ENCODE measurements at regions not wholly inside any gene's neighbourhood (a gene's known extent, or its start where the extent isn't known, plus 50 kb on each side); places are given as distances from the start of the nearest gene placed in this dataset.

DNA sequence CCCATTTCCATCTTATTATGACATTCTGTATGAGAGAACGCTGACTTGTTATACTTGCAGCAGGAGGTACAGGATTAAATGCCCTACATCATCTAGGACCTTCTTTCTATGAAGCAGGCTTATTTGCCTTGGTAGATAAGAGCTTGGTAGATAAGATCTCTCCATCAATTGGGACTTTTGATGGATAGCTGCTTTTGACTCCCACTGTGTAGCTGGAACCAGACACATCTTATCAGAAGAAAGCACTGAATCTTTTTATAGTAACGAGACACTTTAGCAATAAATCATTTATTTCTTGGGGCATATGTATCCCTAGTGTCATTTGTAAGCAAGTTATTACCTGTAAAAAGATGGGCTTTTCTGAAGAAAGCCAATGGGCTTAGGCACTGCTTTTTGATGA, 613.9 kb downstream of the TECRL start:
- H4K5ac ChIP-seq (ENCODE audit: insufficient read length, low read depth, low read length), result no peak overlapping the region

More for the DNA sequence above, 613.9 kb downstream of the TECRL start:
- Histone ChIP-seq H4K91ac (ENCODE audit: insufficient read length, low read depth, low read length) (no peak overlapping the region), H4K8ac (replicated peaks; ENCODE audit: insufficient read length, low read depth, low read length) (no peak overlapping the region), H3K27me3 (ENCODE audit: insufficient read depth, low read length) (no peaks in the 10 kb centered on the region), H2BK15ac (ENCODE audit: low read depth, low read length) (no peak overlapping the region), H2AK5ac (ENCODE audit: insufficient read length, low read length) (no peak overlapping the region), H3K56ac (ENCODE audit: insufficient read length, low read depth, low read length) (no peak overlapping the region), H3K23ac (ENCODE audit: insufficient read length, low read depth, low read length) (no peak overlapping the region), H3K14ac (ENCODE audit: insufficient read depth, low read length) (no peak overlapping the region), H3K18ac (ENCODE audit: insufficient read length, low read depth, low read length) (no peak overlapping the region), H2BK20ac (ENCODE audit: low read depth, low read length, poor library complexity, severe bottlenecking) (no peak overlapping the region), H3K4me1 (ENCODE audit: insufficient read depth, low read length) (no peaks in the 10 kb centered on the region), H3K79me2 (ENCODE audit: insufficient read depth, low read length) (no peaks in the 10 kb centered on the region), H3K9ac (ENCODE audit: extremely low read depth, insufficient read length, low read length) (no peak overlapping the region), H3K4me2 (ENCODE audit: insufficient read depth, insufficient read length, low read length) (no peak overlapping the region), H3K4ac (ENCODE audit: low read depth, low read length) (no peak overlapping the region), H3T11ph (ENCODE audit: low read length) (no peak overlapping the region), H3K23me2 (ENCODE audit: insufficient read length, low read depth, low read length, poor library complexity, severe bottlenecking) (no peaks in the 10 kb centered on the region), H4K20me1 (ENCODE audit: control insufficient read depth, insufficient read depth, insufficient read length) (no peaks in the 10 kb centered on the region), H3K27ac (ENCODE audit: insufficient read length, low read depth, low read length) (no peak overlapping the region), H2BK5ac (ENCODE audit: insufficient read length, low read length) (no peak overlapping the region), H3K79me1 (ENCODE audit: insufficient read depth, low read depth, low read length, poor library complexity, severe bottlenecking) (no peaks in the 10 kb centered on the region), H2BK120ac (ENCODE audit: low read depth, low read length, poor library complexity, severe bottlenecking) (no peak overlapping the region), H2AFZ (ENCODE audit: low read length) (no peak overlapping the region), H3K9me3 (ENCODE audit: control insufficient read depth, low read depth, low read length) (no peaks in the 10 kb centered on the region), H2BK12ac (ENCODE audit: insufficient read length, low read depth, low read length) (no peak overlapping the region)
- no peaks in the 10 kb centered on the region for H3K27me3 Mint-ChIP-seq (ENCODE audit: low read depth)
- no peaks in the 10 kb centered on the region for H3K4me1 Mint-ChIP-seq
- H3K9me3 Mint-ChIP-seq, result no peaks in the 10 kb centered on the region
- H3K36me3 Mint-ChIP-seq (ENCODE audit: insufficient read depth in 1 of 3, low read depth in 3 of 3), result no peaks in the 10 kb centered on the region
- no peak overlapping the region for H3K27ac Mint-ChIP-seq
- no peak for DNase-seq
- no CpG with 5 or more reads among the region's 2 CpGs for WGBS (ENCODE audit: extremely low coverage, insufficient read length, low lambda C conversion rate)
- H3K4me3 Mint-ChIP-seq, result no peak overlapping the region
- TF ChIP-seq, protein P1, sequence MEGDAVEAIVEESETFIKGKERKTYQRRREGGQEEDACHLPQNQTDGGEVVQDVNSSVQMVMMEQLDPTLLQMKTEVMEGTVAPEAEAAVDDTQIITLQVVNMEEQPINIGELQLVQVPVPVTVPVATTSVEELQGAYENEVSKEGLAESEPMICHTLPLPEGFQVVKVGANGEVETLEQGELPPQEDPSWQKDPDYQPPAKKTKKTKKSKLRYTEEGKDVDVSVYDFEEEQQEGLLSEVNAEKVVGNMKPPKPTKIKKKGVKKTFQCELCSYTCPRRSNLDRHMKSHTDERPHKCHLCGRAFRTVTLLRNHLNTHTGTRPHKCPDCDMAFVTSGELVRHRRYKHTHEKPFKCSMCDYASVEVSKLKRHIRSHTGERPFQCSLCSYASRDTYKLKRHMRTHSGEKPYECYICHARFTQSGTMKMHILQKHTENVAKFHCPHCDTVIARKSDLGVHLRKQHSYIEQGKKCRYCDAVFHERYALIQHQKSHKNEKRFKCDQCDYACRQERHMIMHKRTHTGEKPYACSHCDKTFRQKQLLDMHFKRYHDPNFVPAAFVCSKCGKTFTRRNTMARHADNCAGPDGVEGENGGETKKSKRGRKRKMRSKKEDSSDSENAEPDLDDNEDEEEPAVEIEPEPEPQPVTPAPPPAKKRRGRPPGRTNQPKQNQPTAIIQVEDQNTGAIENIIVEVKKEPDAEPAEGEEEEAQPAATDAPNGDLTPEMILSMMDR (conservative IDR thresholded peaks at IDR 0.05), result no peak

Measured in H9 (cell line).